Uterus (tissue), 2 donors: ENCODE measurements at regions not wholly inside any gene's neighbourhood (a gene's known extent, or its start where the extent isn't known, plus 50 kb on each side); places are given as distances from the start of the nearest gene placed in this dataset.

ENCODE experiments used
- CTCF ChIP-seq, 4 experiments: fragments of 200-600 bp in 2 of 4; fragments of 450-650 bp in 2 of 4; sonication (generic) in 2 of 4; IDR thresholded peaks; one replicate each; pipeline ENCODE4 v1.5.1; 2016 to 2019; ENCODE audit warnings: antibody characterized with exemption in 4 of 4, mild to moderate bottlenecking in 2 of 4, moderate library complexity in 1 of 4
- POLR2A ChIP-seq, 2 donors: fragments of 450-650 bp; IDR thresholded peaks; one replicate each; pipeline ENCODE4 v1.6.1; 2016; ENCODE audit warnings: antibody characterized with exemption in 2 of 2, mild to moderate bottlenecking in 1 of 2, moderate library complexity in 1 of 2

GRCh38 chr6:133595111-133595761, 293.7 kb upstream of the TCF21 start:
- TF ChIP-seq CTCF (IDR thresholded peaks at IDR 0.05), result no peak
- no peak for TF ChIP-seq POLR2A (IDR thresholded peaks at IDR 0.05)
